SHP77 (cell line): ENCODE measurements at regions not wholly inside any gene's neighbourhood (a gene's known extent, or its start where the extent isn't known, plus 50 kb on each side); places are given as distances from the start of the nearest gene placed in this dataset.
"Not testable (repeated sequence)": the region's sequence is repeated elsewhere in the genome, so short reads cannot be mapped to it uniquely, and the experiment has no call there.

Experiments used
- DNase-seq, 2 experiments: peaks; one replicate each; lab custom pipeline; 2025; lab: John Stamatoyannopoulos, UW

DNA sequence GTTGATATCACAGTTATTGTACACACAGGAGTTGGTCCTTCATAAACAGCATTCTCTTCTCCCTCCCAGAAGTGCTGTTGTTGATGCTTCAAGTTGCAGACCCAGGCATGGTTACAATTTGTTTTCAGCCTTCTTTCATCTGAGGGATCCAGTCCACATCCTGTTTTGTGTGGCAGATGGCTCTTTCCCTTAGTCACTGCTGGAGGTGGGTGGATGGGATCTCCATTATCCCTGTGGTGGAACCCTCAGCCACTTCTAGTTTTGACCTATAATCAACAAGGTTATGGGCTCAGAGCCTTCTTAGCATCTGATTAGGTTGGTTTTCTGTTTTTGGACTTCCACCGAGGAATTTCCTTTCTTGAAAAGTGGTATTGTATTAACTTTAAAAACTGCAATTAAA, 214.2 kb downstream of the SH2D4B start:
- DNase-seq: no peak

DNA sequence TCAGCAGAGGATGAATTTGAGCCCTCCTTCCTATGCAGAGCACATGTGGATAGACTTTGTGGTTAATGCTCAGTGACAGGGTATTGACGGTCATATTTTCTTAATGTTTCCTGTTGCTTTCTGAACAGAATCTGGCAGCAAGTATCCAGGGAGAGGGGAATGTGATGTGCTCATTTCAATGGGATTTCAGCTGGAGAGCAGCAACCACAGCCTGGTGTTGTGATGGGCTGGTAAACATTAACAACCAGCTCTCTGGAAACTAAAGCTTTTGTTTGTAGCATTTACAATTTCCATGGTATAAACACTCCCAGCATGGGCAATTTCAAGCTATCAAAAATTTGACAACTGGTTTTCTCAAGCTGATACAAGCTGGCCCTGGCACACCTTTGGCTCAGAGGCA, 215.9 kb downstream of the SH2D4B start:
- DNase-seq: no peak

DNA sequence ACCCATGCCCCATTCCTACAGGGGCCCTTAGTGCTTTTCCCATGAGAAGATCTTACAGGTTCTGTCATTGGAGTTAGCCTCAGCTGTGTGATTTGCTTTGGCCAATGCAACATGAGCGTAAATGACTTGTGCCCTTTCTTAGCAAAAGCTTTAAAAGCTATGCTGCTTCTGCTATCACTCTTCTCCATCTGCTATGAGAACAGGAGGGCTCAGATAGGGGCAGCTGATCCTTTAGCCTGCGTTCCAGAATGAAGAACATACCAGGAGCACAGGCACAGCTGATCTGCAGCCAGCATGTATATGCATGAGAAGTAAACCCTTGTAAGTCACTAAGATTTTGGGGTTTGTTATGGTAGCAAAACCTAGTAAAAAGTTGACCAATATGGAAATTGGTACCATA, 218.2 kb downstream of the SH2D4B start:
- no peak for DNase-seq

DNA sequence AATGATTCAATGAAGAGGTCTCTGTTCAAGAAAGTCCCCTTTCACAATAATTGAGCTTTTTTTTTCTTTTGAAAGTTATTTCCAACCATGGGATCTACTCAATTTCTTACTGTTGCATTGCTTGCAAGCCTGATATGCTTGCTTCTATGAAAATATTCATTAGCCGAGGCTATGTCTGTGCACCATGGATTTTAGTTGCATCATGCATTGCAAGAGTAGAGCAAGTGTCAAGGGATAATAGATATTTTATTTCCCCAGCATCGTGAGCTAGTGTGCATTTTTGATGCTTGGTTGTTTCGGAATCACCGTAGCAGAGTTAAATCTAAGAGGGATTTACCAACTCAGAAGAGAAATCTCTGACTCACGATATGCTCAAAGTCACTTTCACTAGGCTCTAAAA, 222.0 kb downstream of the SH2D4B start:
- no peak for DNase-seq

DNA sequence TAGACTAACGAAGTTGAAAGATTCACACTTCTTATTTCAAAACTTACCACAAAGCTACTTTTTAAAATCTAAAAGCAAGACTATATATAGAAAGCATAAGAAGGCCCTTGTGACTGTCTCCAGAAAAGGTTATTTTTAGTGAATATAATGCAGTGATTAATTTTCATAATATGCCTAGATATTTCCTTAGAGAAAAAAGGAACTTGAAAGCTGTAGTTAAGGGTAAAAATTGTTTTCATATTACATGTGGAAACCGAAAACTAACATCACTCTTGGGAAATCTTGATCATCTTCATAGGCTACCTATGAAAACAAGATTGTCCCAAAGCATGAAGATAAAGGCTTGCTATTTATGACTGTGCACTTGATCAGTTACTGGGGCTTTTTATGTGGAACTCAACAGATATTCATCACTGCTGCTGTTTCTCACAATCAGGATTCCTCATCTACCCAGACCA, 223.2 kb downstream of the SH2D4B start:
- DNase-seq: no peak

DNA sequence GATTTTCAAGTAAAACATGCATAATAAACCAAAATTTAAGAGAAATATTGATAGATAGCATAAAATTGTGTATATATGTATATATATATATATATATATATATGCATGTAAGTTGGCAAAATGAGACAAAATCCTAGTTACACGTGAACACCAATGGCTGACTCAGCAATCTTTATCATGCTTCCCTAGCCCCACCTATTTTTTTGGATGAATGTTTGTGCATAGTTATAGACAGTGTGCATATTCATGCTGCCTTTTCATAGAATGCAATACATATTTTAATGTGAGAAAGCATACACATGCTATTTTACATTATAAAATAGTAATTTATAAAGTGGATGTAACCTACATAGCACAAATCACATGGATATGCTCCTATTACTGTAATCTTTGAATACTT, 230.3 kb downstream of the SH2D4B start:
- no peak for DNase-seq

DNA sequence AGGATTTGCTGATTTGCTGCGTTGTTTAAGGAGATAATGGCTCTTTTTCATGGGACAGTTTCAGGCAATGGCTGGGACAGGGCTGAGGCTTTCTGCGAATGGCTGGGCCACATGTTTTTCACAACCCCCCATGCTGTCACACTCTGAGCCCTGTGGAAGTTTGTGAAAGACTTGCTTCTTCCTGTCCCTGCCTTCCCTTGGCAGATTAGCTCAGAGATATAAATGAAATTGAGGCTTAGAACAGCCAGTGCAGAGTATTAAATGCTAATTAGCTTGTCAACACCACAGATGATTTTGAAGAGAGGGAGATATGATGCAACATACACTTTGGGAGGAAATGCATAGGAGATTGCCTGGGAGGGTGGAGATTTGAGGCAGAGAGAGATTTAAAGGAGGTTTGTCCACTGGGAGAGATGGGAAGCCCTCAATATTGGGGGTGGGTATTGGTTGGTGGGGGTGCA, 232.0 kb downstream of the SH2D4B start:
- DNase-seq: no peak

DNA sequence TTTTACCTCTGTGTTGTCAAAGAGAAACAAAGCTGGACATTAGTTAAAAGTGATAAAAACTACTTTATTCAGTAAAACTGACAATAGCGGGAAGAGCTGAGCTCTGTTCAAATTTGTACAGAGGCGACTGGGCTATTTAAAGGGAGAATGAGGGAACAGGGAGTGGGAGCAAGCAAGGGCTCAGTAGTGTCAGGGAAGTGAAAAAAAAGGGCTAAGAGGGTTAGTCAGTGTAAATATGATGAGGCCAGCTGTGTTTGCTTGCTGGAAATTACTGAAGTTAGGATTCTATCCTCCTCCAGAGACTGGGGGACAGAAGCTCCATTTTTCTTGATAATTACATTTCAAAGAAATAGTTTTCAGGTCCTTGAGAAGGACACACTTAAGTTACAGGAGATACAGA, 232.5 kb downstream of the SH2D4B start:
- no peak for DNase-seq

DNA sequence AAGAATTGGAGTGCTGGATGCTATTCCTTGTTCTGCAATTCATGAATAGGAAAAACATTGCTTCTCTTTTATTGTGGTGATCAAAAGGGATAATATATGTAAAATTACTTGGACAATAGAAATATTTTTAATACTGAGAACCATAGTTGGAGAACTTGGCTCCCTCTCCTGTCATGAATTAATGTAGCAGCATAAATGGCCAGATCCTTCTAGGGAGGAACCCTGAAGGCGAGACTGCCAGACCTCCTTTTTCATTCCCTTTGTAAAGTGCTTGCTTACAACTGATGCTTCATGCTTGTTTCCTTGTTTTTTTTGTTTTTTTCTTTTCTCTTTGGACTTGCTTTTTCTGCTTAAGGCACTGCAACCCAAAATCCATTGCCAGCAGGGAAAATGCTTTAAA, 233.6 kb downstream of the SH2D4B start:
- no peak for DNase-seq

DNA sequence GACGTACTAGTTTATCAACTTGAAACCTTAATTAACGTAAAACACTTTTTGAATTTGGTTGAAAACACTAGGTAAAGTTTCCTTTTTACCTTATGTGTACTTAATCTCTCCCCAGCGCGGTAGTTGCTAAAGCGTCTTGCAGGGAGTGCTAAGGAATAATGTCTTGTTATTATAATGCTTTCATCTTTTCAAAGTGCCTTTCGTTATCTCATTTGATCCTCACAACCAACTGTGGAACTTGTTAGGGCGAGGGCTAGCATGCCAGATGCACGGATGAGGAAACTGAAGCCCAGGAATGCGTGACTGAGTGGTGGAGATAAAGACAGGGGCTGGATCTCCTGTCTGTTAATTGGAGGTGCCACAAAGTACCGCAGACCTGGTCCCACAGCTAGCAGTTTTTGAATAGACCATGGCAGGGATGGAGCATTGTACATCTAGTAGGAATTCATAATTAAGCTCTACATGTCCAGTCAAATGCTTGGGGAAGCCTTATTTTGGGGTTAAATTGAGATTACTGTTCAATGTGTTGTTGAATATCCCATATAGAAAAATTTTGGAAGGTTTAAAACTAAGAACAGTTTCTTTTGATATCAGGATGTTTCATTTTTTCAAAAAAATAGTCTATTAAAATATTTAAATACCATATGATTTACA, 234.3 kb downstream of the SH2D4B start:
- DNase-seq: no peak

DNA sequence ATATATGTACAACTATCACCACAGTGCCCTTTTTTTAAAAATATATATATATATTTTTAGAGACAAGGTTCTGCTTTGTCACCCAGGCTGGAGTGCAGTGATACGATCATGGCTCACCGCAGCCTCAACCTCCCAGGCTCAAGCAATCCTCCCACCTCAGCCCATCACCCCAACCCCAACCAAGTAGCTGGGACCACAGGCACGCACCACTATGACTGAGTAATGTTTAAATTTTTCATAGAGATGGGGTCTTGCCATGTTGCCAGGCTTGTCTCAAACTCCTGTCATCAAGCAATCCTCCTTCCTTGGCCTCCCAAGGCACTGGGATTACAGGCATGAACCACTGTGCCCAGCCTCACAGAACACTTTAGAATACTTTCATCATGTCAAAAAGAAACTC, 234.9 kb downstream of the SH2D4B start:
- DNase-seq: no peak

DNA sequence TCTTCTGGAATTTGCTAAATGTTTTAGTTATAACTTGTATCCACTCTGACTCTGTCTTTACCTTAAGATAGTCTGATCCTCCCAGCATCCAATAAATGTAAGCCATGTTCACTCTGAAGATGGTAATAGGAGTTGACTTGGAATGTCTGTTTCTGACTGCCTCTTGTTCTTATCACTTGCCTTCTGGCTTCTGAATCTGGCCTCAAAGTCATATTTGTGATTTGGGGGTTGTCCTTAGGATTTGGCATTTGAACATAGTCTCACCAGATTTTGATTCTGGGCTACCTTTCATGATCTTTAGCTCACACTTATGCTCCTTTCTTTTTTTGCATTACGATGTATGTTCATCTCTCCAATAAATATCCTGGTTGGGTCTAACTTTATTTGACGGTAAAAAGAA, 247.0 kb downstream of the SH2D4B start:
- DNase-seq: no peak

DNA sequence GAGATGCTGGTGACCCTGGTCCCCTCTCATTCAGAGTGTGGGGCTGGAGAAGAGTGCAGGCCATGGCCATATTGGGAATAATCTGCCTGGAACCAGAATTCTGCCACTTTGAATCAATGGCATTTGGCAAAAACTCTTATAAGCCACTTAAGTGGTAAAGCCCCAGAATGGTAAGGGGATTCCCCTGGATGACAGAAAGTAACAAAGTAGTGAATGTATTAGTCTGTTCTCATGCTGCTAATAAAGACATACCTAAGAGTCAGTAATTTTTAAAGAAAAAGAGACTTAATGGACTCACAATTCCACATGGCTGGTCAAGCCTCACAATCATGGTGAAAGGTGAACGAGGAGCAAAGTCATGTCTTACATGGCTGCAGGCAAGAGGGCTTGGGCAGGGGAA, 248.6 kb downstream of the SH2D4B start:
- no peak for DNase-seq

DNA sequence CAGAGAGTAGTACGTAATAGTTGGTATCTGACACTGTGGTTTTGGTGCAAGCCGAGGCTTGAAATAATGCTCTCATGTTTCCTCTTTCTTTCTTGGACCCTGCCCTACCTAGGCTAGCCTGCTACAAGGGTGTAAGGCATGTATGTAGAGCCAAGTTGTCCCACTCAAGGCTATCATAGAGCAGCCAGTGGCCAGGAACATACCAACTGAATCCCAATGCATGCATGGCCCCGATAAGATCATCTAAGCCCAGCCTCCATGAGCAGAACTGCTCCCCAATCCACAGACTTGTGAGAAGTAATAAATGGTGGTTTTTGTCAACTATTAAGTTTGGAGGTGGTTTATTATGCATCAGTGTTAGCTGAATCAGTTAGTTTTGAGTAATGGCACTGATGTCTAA, 250.2 kb downstream of the SH2D4B start:
- DNase-seq: no peak

DNA sequence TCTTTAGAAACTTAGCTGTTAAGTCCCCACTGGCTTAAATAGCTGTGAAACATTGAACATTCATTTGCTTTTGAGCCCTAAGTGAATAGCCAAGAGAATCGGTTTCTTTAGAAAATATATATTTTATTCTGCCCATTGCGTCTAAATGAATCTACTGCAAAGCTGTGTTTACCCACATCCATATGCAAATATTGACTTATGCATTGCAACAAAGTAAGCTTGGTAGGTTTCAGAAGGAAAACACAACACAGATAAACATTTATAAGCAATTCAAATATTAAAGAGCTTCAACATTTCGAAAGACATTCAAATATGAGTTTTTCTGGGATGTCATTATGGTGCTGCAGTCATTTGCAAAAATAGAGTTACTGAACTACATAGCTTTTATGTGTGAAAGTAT, 257.3 kb downstream of the SH2D4B start:
- DNase-seq: no peak

DNA sequence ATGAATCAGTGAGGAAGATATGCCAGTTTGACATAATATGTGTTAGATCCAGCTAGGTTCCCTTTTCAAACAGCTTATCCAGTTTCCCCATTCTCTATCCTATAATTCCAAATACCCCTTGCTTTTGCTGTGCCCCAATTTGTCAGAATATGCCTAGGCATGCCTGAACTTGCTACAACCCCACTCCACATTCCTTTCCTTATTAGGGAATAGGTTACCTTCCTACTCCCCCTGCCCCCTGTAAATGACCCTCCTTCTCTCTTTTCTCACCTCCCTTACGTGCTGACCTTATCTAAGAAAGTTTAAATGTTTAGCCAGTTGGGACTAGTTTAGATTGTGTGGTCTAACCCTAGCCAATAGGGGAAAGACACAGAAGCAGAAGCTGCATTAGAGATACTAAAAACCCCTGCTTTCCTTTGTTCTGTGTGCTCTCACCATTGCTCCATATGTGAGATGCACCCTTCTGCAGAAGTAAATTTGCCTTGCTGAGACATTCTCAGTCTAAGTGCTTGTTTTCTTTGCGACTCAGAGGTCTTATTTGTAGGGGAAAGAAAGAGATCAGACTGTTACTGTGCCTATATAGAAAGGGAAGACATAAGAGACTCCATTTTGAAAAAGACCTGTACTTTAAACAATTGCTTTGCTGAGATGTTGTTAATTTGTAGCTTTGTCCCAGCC, 267.8 kb downstream of the SH2D4B start:
- no peak for DNase-seq

DNA sequence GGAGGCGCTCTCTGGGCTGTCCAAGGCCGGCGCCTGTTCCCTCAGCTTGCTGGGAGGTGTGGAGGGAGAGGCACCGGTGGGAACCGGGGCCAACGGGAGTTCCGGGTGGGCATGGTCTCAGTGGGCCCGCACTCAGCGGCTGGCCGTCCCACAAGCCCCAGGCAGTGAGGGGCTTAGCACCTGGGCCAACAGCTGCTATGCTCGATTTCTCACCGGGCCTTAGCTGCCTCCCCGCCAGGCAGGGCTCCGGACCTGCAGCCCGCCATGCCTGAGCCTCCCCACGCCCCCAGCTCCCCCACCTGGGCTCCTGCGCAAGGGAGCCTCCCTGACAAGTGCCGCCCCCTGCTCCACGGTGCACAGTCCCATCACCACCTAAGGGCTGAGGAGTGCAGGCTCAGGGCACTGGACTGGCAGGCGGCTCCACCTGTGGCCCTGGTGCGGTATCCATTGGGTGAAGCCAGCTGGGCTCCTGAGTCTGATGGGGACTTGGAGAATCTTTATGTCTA, 276.5 kb downstream of the SH2D4B start:
- no peak for DNase-seq

DNA sequence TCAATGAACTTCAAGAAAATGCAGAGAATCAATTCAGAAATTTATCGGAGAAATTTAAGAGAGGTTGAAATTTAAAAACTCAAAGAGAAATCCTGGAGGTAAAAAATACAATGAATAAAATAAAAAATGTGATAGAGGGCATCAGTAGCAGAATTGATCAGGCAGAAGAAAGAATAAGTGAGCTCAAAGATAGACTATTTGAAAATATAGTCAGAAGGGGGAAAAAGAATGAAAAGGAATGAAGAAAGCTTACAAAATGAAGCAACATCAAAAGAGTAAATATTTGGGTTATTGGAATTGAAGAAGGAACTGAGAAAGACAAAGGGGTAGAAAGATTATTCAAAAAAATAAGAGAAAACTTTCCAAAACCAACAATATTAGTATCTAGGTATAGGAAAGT, 291.4 kb downstream of the SH2D4B start:
- no peak for DNase-seq

DNA sequence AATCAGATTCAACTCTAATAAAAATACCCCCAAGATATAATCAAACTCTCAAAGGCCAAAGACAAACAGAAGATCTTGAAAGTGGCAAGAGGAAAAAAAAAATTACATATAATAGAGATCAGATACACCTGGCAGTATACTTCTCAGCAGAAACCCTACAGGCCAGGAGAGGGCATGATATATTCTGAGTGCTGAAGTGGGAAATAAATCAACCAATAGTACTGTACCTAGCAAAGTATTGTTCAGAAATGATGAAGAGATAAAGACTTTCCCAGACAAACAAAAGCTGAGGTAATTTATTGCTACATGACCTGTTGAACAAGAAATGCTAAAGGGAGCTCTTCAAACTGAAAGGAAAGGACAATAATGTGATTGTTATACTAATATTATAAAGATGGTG, 291.9 kb downstream of the SH2D4B start:
- DNase-seq: no peak

DNA sequence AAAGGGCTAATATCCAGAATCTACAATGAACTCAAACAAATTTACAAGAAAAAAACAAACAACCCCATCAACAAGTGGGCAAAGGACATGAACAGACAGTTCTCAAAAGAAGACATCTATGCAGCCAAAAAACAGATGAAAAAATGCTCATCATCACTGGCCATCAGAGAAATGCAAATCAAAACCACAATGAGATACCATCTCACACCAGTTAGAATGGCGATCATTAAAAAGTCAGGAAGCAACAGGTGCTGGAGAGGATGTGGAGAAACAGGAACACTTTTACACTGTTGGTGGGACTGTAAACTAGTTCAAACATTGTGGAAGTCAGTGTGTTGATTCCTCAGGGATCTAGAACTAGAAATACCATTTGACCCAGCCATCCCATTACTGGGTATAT, 295.0 kb downstream of the SH2D4B start:
- not testable (repeated sequence) for DNase-seq

DNA sequence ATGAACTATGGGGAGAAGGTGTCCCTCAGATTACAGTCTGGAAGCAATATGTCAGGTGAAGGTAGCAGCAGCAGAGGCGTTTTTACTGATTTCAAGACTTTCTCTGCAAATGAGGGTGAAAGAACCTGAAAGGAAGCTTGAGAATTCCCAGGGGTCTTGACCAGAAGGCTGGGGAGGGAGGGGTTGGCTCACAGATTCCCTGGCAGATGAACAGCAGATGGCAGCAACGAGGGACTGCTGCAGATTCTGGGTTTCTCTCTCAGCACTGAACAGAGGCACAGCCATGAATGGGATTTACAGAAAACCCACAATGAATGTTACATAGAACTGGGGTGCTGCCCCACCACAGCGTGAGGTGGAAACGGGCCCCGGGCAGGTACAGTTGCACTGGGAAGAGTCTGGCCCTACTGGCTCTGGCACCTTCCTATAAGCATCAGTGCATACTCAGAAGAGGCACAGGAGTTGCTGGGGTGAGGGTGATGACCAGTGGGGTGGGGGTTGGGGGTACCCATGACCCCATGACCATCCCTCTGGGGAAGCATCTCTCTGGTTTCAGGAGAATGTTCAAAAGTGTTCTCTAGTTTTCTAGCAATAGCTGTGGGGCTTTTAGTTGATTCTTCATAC, 317.8 kb downstream of the SH2D4B start:
- DNase-seq: no peak

DNA sequence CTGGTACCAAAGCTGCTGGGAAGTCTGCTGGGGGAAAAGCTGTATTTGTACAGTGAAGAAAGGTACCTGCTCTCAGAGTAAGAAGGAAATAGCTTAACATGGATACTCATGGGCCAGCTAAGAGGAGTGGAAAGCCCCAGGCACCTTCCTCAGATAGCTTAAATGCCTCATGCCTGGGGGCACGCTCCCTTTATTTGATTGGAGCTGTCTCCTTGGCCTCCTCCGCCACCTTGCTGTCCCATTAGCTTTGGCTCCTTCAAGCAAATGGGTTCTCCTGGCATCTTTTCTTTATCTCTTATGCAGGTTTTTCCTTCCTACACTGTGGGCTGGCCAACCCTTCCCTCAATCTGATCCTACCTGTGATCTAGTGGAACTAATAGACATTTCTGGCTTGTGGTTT, 318.5 kb downstream of the SH2D4B start:
- DNase-seq: no peak

DNA sequence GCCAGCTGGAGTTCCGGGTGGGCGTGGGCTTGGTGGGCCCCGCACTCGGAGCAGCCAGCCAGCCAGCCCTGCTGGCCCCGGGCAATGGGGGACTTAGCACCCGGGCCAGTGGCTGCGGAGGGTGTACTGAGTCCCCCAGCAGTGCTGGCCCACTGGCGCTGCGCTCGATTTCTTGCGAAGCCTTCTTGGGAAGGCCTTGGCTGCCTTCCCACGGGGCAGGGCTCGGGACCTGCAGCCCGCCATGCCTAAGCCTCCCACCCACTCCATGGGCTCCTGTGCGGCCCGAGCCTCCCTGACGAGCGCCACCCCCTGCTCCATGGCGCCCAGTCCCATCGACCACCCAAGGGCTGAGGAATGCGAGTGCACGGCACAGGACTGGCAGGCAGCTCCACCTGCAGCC, 321.6 kb downstream of the SH2D4B start:
- DNase-seq: not testable (repeated sequence)
